OCI-M2 (cell line): ENCODE measurements at regions not wholly inside any gene's neighbourhood (a gene's known extent, or its start where the extent isn't known, plus 50 kb on each side); places are given as distances from the start of the nearest gene placed in this dataset.
"Not testable (repeated sequence)": the region's sequence is repeated elsewhere in the genome, so short reads cannot be mapped to it uniquely, and the experiment has no call there.

Source experiments
- DNase-seq: peaks from one replicate; lab custom pipeline; 2025; ENCODE audit not compliant: unreplicated experiment; lab: John Stamatoyannopoulos, UW

GRCh38 chr10:28387140-28387539 is 84.3 kb upstream of the MPP7 start:
- DNase-seq: no peak

GRCh38 chr10:28391283-28391682 is 88.4 kb upstream of the MPP7 start:
- DNase-seq: no peak

DNA sequence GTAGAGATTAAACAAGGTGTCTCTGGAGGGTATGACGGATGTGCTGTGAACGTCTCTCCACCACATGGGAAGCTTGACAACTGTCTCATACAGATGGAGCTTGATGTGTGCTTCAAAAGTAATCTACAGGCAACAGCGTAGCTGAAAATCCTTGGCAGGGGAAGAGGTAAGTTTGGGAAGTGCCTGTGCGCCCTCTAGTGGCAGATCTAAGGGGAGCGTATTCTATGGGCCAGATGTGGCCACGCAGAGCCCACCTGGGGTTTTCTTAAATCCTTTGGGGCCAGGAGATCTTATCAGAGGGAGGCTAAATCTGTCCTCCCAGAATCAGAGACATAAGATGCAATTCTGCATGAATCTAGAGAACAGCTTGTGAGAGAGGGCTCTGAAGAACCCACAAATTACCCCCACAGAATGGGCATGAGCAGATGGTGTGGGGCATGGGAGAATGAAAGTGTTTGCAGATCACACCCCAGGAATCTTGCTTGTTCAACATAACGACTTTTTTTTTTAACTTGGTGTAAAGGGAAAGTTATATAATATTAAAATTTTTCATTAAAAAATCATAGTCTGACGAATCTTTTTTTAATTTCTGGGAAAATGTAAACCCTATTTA is 91.2 kb upstream of the MPP7 start:
- DNase-seq: no peak

DNA sequence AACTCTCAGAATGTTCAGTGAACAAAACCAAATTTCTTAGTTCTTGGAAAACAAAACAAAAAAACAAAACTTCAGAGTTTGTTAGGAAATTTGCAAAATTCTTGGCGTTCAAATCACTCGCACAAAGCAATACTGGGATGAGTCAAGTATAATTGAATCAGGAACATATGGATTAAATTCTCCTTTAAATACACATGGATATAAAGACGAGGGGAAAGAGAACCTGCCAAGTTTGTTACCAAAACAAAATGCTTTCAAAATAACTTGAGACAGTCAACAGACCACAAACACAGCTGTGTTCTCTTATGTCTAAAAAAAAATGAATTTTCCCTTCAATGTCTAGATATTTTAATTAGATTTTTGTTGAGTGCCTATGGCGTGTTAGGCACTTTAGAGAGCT is 93.5 kb upstream of the MPP7 start:
- DNase-seq: no peak

DNA sequence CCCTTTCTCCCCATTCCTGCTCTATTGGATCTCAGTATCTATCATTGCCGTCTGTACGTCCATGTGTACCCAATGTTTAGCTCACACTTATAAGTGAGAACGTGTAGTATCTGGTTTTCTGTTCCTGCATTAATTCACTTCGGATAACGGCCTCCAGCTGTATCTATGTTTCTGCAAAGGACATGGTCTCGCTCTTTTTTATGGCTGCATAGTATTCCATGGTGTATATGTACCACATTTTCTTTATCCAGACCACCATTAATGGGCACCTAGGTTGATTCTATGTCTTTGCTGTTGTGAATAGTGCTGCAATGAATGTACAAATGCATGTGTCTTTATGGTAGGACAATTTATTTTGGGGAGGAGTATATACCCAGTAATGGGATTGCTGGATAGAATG is 94.4 kb upstream of the MPP7 start:
- DNase-seq: no peak

DNA sequence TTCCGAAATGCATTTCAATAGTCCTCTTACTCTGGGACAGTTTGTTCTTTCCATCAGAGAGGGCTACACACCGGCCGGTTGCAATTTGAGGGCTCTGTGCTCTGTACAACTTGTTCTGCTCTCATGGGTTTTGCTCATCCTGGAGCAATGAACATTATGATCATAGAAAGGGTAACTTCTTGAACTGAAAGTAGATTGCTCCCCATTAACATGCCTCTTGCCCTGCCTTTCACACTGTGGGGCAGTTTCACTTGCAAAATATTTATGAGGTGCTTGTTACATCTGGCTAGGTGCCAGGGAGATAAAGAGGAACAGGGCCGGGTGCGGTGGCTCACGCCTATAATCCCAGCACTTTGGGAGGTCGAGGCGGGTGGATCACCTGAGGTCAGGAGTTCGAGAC is 97.3 kb upstream of the MPP7 start:
- DNase-seq: no peak

- DNase-seq: no peak
These were observed 97.8 kb upstream of the MPP7 start for GRCh38 chr10:28400681-28401080.

DNA sequence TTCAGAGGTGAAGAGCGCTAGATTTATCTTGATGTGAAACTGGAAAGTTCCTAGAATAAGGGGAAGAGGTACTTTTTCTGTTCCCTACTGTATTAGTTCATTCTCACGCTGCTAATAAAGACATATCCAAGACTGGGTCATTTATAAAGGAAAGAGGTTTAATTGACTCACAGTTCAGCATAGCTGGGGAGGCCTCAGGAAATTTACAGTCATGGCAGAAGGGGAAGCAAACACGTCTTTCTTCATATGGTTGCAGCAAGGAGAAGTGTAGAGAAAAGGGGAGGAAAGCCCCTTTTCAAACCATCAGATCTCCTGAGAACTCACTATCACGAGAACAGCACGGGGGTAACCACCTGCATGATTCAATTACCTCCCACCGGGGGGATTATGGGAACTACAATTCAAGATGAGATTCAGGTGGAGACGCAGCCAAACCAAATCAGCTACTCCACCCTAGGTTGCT is 99.8 kb upstream of the MPP7 start:
- DNase-seq: not testable (repeated sequence)

DNA sequence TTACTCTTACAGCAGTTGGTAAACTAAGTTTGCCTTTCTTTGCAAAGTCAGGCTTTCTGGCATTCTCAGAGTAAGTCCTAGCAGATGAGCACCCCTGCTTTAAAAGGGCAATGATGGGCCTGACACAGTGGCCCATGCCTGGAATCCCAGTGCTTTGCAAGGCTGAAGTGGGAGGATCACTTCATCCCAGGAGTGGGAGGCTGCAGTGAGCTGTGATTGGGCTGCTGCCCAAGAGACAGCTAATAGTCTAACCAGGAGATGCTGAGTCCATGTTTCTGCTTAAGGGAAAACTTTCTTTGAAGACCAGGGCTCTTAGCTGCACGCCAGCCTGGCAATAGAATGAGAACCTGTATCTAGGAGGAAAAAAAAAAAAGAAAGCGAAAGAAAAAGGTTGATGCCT is 100.2 kb upstream of the MPP7 start:
- no peak for DNase-seq

GRCh38 chr10:28408237-28408777 is 105.4 kb upstream of the MPP7 start:
- DNase-seq: no peak

DNA sequence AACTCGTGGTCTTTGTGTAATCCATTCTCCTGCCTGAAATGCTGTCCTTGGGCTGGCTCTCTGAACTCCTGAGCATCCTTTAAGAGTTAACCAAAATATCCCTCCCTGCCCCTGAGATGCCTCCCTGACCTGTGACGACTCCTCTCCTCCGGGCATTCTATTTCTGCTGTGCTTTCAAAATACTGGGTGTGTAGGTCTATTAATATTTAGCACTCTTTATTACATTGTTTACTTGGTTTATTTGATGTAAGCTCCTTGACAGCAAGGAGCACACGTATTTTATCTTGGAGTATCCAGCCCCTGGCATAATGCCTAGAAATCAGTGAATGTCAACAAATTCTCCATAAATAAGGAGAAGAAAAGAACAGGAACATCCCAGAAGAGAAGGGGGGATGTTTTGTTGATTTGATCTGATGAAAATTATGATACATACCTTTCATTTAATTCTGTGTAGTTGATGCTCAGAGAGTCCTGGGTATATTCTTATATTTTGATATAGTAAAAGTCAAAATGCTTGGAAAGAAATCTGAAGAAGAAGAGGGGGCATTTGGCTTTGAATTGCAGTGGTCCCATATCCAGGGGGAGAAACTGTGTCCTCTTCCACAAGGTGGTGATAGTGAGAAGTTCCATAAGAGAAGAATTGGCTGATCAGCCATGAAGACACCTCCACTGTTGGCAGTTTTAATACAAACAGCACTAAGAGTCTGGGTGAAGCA is 107.7 kb upstream of the MPP7 start:
- no peak for DNase-seq

GRCh38 chr10:28411136-28411460 is 108.2 kb upstream of the MPP7 start:
- DNase-seq: no peak

DNA sequence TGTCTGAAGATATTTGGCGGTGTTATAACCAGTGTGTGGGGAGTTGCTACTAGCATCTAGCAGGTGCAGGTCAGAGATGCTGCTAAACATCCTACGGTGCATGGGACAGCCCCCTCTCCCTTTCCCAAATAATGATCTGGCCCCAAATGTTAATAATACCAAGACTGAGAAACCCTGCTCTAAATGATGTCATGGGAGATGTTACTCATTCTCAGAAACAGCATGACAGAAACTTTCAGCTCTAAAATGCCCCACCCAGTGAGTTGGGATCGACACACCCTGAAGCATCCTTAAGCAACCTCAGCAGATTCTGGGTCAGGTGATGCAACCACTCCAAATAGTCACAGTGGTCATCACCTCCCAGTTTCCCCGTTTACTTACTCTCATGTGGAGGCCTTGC is 108.8 kb upstream of the MPP7 start:
- no peak for DNase-seq

DNA sequence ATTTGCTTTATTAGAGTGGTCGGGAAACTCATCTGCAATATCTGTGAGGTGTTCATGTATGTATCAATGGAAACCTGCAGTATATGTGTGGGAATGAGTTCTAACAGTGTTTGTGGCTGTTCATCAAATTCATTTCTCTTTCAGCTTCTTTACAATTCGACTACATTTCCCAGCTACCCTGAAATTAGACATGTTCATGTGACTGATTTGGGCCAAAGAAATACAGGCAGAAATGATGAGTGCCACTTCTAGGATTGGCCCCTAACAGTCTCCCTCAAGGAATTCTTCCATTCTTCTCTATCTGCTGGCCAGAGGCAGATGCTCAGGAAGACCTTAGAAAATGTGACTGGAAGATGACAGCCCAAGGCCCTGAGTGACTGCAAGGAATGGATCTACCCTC is 114.8 kb upstream of the WAC start:
- DNase-seq: no peak

- DNase-seq: no peak
These were observed 107.5 kb upstream of the WAC start for GRCh38 chr10:28425422-28425821.

GRCh38 chr10:28426392-28427159 is 106.3 kb upstream of the WAC start:
- no peak for DNase-seq

DNA sequence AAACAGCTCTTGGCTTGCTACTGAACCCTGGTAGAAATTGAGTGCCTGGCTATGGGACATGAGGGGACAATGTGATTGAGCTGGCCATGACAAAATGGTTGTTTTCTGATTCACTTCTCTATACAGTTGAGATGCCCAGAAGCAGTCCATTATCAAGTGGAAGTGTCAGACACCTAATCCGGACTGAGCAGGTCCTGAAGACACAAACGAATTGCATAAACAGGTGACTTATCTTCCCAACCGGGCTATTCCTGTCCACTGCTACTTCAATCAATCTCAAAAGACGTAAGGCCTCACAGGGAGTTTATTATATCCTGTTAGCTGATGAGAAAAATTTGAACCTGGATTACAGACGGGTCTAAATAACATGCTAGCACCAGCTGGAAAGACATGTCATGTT is 105.5 kb upstream of the WAC start:
- no peak for DNase-seq

GRCh38 chr10:28429045-28429444 is 103.9 kb upstream of the WAC start:
- no peak for DNase-seq

DNA sequence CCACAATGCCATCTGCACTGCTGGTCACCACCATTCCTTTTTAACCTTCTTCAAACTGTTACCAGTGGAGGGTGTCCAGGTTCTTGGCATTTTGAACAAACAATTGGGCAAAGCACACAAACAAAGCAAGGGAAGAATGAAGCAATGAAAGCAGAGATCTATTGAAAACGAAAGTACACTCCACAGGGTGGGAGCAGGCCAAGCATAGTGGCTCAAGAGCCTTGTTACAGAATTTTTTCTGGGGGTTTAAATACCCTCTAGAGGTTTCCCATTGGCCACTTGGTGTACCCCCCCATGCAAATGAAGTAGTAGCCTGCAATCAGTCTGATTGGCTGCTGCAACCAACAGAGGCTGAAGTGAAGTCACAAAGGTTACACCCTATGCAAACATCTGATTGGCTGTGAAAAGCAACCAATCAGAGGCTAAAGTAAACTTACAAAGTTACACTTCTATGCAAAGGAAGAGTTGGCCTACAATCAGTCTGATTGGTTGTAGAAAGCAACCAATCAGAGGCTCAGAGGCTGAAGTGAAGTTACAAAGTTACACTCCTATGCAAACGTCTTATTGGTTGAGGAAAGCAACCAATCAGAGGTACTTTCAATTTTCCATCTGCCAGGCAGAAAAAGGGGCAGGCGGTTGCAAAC is 103.2 kb upstream of the WAC start:
- DNase-seq: no peak

- DNase-seq: no peak
These were observed 101.8 kb upstream of the WAC start for GRCh38 chr10:28431139-28431538.

GRCh38 chr10:28432210-28432676 is 100.7 kb upstream of the WAC start:
- peak; percentile 3 for DNase-seq
